ENCODE measurements at regions not wholly inside any gene's neighbourhood (a gene's known extent, or its start where the extent isn't known, plus 50 kb on each side); places are given as distances from the start of the nearest gene placed in this dataset.
"Not testable (repeated sequence)": the region's sequence is repeated elsewhere in the genome, so short reads cannot be mapped to it uniquely, and the experiment has no call there.

DNA sequence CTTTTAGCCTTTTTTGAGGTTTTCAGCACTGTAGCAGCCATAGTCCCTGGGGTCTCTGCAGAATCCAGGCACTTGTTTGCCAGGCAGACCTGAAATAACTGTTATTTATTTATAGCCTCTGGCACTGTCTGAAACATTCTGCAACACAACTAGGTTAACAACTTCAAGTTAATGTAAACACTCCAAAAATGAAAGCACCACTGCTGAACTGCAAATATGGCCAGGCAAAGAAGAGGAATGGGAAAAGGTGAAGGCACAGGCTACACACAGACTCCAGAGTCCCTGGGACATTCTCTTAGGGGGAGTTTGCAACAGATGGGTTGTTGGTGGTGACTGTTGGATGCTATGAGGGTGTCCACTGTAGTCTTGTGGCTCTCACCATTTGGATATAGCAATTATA, 369.0 kb downstream of the MAT2B start:
- DNase-seq (ENCODE audit: low read depth in 2 of 2, low spot score in 1 of 2): no peak

DNA sequence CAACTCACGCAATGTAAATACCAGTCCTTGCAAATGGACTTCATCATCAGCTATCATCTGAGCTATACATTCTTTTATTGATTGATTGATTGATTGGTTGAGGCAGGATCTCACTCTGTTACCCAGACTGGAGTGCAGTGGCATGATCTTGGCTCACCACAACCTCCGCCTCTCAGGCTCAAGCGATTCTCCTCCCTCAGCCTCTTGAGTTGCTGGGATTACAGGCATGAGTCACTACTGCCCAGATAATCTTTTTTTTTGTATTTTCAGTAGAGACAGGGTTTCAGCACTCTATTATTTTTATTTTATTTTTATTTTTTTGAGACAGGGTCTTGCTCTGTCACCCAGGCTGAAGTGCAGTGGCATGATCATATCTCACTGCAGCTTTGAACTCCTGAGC, 369.5 kb downstream of the MAT2B start:
- not testable (repeated sequence) for DNase-seq (ENCODE audit: low read depth in 2 of 2, low spot score in 1 of 2)

DNA sequence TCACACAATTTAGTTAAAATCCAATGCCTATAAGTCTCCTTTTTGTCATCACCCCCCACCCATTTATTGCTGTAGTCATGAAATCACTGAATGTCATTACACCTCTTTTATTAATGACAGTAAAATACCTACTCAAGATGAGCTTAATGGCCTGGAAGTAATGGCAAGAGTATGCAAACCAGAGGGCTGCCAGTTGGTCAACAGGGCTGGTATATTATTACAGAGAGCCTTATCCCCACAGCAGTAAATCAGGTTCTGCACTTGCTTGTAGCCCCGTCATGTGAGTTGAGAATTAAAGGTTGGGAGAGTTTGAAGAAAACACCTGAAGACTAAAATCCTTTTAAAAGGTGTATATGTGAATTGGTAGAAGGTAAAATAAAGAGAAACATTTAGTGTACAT, 372.4 kb downstream of the MAT2B start:
- no peak for DNase-seq (ENCODE audit: low read depth in 2 of 2, low spot score in 1 of 2)

DNA sequence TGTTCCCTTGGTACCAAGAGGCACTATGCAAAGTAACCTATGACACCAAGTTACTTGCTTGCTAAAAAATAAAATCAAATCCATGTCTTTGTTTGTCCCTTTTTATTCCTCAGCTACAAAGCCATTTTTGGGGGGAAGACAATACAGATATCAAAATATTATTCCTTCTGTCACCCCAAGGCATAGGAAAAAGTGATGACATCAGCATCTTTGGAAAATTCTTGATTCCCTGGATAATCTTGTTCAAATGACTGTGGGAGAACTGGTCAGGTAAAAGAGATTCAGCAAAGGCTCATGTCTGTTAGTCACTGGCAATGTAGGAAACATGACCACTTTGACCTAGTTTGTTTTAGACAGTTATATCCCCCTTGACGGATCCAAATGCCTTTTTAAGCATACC, 373.1 kb downstream of the MAT2B start:
- DNase-seq (ENCODE audit: low read depth in 2 of 2, low spot score in 1 of 2): no peak

- no peak for DNase-seq (ENCODE audit: low read depth in 2 of 2, low spot score in 1 of 2)
Observed at GRCh38 chr5:163880302-163880701, 374.9 kb downstream of the MAT2B start.

DNA sequence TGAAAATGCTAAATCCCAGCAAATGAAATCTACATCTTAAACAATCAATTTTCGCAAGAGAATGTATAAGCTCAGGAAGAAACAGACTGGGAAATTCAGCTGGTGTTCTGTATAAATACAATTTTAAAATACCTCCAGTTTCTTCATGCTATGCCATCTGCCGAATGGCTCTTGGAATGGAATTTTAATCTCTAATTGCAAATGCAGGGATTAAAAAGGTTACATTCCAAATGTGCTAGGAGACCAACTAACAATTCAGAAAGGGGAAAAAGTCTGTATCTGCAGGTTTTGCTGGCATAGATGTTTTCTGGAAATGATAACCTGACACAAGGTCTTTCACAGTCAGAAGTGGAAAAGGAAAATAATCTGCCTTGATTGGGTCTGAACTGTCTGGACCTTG, 379.7 kb downstream of the MAT2B start:
- DNase-seq (ENCODE audit: low read depth in 2 of 2, low spot score in 1 of 2): no peak

DNA sequence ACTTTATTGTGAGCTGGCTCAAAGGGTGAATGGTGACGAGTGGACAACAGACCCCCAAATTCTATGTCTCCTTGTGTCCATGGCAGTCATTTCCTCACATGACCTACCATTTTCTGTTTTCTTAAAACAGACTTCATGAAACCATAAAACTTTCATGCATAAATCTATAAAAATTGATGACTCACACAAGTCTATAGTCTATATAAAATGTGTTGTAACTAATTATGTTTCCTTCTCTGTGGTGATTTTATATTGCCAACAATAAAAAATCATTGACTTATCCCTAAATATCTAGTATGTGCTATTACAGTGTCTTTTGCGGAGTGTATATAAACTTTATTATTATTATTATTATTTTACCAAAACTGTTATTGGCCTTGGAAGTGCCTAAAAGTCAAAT, 382.4 kb downstream of the MAT2B start:
- no peak for DNase-seq (ENCODE audit: low read depth in 2 of 2, low spot score in 1 of 2)

DNA sequence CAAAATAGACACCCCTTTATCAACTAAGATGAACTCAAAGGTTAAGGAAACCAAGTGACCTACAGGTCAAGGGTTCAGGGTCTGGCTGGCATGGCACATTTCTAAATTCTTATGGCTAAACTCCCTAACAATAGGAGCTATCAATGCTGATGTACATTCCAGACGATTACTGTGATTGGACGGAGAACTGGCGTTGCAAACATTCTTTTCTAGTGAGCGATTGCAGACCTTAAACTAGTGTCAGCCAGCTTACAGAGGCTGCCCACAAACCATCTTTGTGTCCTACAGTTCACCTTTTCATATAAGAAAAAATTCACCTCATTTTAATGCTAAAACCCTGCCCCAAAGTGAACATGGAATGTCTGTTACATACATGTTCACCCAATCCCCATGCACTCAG, 382.9 kb downstream of the MAT2B start:
- DNase-seq (ENCODE audit: low read depth in 2 of 2, low spot score in 1 of 2): no peak

- no peak for DNase-seq (ENCODE audit: low read depth in 2 of 2, low spot score in 1 of 2)
Observed at GRCh38 chr5:163889369-163889768, 383.9 kb downstream of the MAT2B start.

- DNase-seq (ENCODE audit: low read depth in 2 of 2, low spot score in 1 of 2): no peak
Observed at GRCh38 chr5:163890261-163890660, 384.8 kb downstream of the MAT2B start.

DNA sequence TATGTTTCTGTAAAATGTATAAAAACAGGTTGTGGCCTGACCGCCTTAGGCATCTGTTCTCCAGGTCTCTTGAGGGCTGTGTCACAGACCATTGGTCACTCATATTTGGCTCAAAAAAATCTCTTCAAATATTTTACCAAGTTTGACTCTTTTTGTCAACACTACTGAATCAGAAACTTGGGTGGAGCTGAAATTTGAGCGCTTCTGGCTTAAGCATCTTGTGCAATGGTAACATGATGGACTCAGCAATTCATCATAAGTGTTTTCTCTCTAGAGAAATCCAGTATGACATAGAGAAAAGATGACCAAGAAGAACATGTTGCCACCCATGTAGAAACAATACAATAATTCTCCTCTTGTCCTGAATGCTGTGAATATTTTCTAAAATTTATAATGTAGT, 387.9 kb downstream of the MAT2B start:
- DNase-seq (ENCODE audit: low read depth in 2 of 2, low spot score in 1 of 2): no peak

- DNase-seq (ENCODE audit: low read depth in 2 of 2, low spot score in 1 of 2): no peak
Observed at GRCh38 chr5:163894645-163895044, 389.2 kb downstream of the MAT2B start.

DNA sequence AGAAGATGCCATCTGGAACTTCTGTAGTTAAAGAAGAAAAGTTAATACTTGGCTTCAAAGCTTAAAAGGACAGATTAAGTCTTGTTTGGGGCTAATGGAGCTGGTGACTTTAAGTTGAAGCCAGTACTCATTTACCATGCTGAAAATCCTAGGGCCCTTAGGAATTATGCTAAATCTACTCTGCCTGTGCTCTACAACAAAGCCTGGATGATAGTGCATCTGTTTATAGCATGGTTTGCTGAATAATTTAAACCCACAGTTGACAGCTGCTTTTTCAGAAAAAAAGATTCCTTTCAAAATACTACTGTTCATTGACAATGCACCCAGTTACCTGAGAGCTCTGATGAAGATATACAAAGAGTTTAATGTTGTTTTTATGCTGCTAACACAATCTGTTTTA, 393.5 kb downstream of the MAT2B start:
- no peak for DNase-seq (ENCODE audit: low read depth in 2 of 2, low spot score in 1 of 2)

GRCh38 chr5:163907783-163908182, 402.4 kb downstream of the MAT2B start:
- not testable (repeated sequence) for DNase-seq (ENCODE audit: low read depth in 2 of 2, low spot score in 1 of 2)

DNA sequence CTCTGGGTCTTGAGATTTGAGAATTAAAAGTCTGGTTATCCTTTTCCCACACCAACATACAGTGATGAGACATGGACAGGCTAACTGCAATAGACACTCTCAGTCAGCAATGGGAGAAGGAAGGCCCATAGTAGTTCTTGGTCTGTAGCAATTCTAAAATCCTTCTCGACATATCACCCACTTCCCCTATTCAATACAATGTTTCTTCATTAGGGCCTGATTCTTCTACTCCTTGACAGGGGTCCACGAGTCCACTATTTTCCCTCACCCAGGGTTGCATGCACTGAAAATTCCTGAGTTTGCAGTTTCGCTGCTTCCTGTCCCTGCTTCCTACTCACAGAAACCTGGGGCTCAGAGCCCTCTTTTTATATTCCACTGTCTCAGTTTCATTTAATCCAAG, 402.8 kb downstream of the MAT2B start:
- DNase-seq (ENCODE audit: low read depth in 2 of 2, low spot score in 1 of 2): no peak

- DNase-seq (ENCODE audit: low read depth in 2 of 2, low spot score in 1 of 2): no peak
Observed at GRCh38 chr5:163910226-163910625, 404.8 kb downstream of the MAT2B start.

DNA sequence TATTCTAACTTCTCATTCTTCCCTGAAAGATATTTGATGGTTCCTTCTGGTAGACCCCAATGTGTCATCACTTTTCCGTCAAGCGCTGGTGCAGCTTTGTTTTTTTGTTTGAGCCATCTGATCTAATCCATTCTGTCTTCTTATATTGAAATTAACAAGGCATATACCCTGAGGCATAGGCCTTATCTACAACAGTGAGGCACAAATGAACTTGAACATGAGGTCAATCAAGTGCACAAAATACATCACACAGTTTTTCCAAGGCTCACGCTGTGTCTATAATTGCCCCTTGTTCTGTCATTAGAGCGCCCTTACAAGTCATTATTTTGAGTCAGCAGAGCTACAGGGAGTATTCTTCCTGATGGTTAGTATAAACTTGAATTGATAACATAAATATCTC, 406.6 kb downstream of the MAT2B start:
- no peak for DNase-seq (ENCODE audit: low read depth in 2 of 2, low spot score in 1 of 2)

GRCh38 chr5:163913548-163913947, 408.1 kb downstream of the MAT2B start:
- no peak for DNase-seq (ENCODE audit: low read depth in 2 of 2, low spot score in 1 of 2)

DNA sequence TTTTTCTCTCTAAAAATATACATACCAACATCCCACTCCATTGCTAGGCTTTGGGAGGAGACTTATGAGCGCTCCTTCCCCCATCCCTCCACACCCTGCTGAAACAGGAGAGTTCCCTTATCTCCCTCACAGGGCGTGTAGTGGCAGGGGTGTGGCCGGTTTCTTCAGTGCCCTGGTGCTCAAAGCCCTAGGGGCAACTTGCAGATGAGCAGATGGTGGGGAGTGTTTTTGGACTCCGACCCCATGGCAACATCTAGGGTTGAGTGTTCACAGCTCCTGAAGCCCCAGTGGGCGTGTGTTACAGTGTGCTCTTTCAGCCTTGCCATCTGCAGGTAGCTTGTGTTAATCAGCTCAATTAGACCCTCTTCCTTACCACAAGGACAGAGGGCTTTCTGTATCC, 409.5 kb downstream of the MAT2B start:
- DNase-seq (ENCODE audit: low read depth in 2 of 2, low spot score in 1 of 2): no peak

- DNase-seq (ENCODE audit: low read depth in 2 of 2, low spot score in 1 of 2): no peak
Observed at GRCh38 chr5:163915481-163915961, 410.1 kb downstream of the MAT2B start.

GRCh38 chr5:163916376-163916775, 411.0 kb downstream of the MAT2B start:
- no peak for DNase-seq (ENCODE audit: low read depth in 2 of 2, low spot score in 1 of 2)

- no peak for DNase-seq (ENCODE audit: low read depth in 2 of 2, low spot score in 1 of 2)
Observed at GRCh38 chr5:163916861-163917260, 411.4 kb downstream of the MAT2B start.

DNA sequence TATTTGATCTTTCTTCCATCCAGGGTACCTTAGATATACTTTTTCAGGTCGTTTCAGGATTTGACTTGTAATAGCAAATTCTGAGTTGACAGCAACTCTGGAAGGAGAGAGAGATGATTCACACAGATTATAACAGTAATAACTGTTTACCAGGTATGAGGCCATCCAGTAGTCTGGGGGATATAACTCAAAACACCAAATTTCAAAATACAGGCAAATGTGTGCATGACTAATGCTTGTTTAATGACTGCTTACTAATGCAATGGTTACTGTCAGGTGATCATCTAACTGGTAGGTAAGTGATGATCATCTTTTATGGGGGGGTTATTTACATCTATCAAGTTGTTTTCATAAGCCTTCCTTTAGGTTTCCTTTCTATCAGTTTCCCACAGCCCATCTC, 412.3 kb downstream of the MAT2B start:
- DNase-seq (ENCODE audit: low read depth in 2 of 2, low spot score in 1 of 2): no peak

DNA sequence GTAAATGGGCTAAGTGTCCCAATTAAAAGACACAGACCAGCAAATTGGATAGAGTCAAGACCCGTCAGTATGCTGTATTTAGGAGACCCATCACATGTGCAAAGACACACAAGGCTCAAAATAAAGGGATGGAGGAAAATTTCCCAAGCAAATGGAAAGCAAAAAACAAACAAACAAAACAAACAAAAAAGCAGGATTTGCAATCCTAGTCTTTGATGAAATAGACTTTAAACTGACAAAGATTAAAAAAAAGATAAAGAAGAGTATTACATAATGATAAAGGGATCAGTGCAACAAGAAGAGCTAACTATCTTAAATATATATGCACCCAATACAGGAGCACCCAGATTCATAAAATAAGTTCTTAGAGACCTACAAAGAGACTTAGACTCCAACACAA, 429.6 kb downstream of the MAT2B start:
- DNase-seq (ENCODE audit: low read depth in 2 of 2, low spot score in 1 of 2): not testable (repeated sequence)

All from stimulated activated CD8-positive, alpha-beta memory T cell treated with anti-CD3 and anti-CD28 coated beads, Interleukin-4, amount 100 ng/mL, for 1 hour (primary cell).